HG02943 (cell line): ENCODE measurements at regions not wholly inside any gene's neighbourhood (a gene's known extent, or its start where the extent isn't known, plus 50 kb on each side); places are given as distances from the start of the nearest gene placed in this dataset.
"Not testable (repeated sequence)": the region's sequence is repeated elsewhere in the genome, so short reads cannot be mapped to it uniquely, and the experiment has no call there.

Source experiments
- ATAC-seq: cut with Tn5 transposase; IDR thresholded peaks from one replicate; pipeline ENCODE4 v1.9.1; 2021; ENCODE audit warnings: mild to moderate bottlenecking, low read depth, moderate library complexity; ENCODE audit not compliant: unreplicated experiment

- ATAC-seq: no peak
Observed at GRCh38 chr6:28618898-28619555, 93.3 kb downstream of the GPX5 start.

GRCh38 chr6:28621268-28621667, 95.6 kb downstream of the GPX5 start:
- ATAC-seq: not testable (repeated sequence)

- not testable (repeated sequence) for ATAC-seq
Observed at GRCh38 chr6:28623242-28623641, 97.6 kb downstream of the GPX5 start.

- not testable (repeated sequence) for ATAC-seq
Observed at GRCh38 chr6:28626386-28626785, 100.7 kb downstream of the GPX5 start.

- no peak for ATAC-seq
Observed at GRCh38 chr6:28632326-28632851, 106.7 kb downstream of the GPX5 start.

- no peak for ATAC-seq
Observed at GRCh38 chr6:28633445-28634215, 107.9 kb downstream of the GPX5 start.

GRCh38 chr6:28634411-28634760, 108.7 kb downstream of the GPX5 start:
- ATAC-seq: no peak

- ATAC-seq: no peak
Observed at GRCh38 chr6:28634761-28635546, 109.3 kb downstream of the GPX5 start.

- no peak for ATAC-seq
Observed at GRCh38 chr6:28635547-28636158, 110.0 kb downstream of the GPX5 start.

GRCh38 chr6:28638787-28639430, 113.2 kb downstream of the GPX5 start:
- no peak for ATAC-seq

GRCh38 chr6:28639445-28640290, 114.0 kb downstream of the GPX5 start:
- ATAC-seq: not testable (repeated sequence)

- no peak for ATAC-seq
Observed at GRCh38 chr6:28643017-28643740, 117.5 kb downstream of the GPX5 start.

- no peak for ATAC-seq
Observed at GRCh38 chr6:28646650-28647049, 121.0 kb downstream of the GPX5 start.

GRCh38 chr6:28648035-28648877, 122.6 kb downstream of the GPX5 start:
- ATAC-seq: no peak

- ATAC-seq: no peak
Observed at GRCh38 chr6:28648878-28649375, 123.2 kb downstream of the GPX5 start.

GRCh38 chr6:28651161-28651560, 125.5 kb downstream of the GPX5 start:
- ATAC-seq: no peak

- ATAC-seq: no peak
Observed at GRCh38 chr6:28653876-28654275, 128.2 kb downstream of the GPX5 start.

- ATAC-seq: no peak
Observed at GRCh38 chr6:28655164-28655563, 129.5 kb downstream of the GPX5 start.
